H1 (cell line): ENCODE measurements at regions not wholly inside any gene's neighbourhood (a gene's known extent, or its start where the extent isn't known, plus 50 kb on each side); places are given as distances from the start of the nearest gene placed in this dataset.

Experiments used
- BCL11A ChIP-seq, 2 experiments: IDR thresholded peaks; one replicate each; pipeline ENCODE4 v1.6.1; 2011; ENCODE audit warnings: low read depth in 2 of 2, low read length in 2 of 2, mild to moderate bottlenecking in 2 of 2
- BRCA1 ChIP-seq: IDR thresholded peaks from 2 replicates; pipeline ENCODE4 v1.6.1; 2012; ENCODE audit warnings: low read depth, low read length, improper control_type of control experiment
- CHD7 ChIP-seq: fragments of 300-600 bp; sonication (generic); IDR thresholded peaks from 2 replicates; pipeline ENCODE4 v1.7.1; 2012; ENCODE audit warnings: low read length, moderate library complexity, mild to moderate bottlenecking, inconsistent platforms; ENCODE audit not compliant: insufficient replicate concordance
- EGR1 ChIP-seq: IDR thresholded peaks from 2 replicates; pipeline ENCODE4 v1.6.1; 2011; ENCODE audit warnings: low read depth, low read length, borderline replicate concordance

- TF ChIP-seq CHD7 (no peak), BCL11A (IDR thresholded peaks at IDR 0.05; ENCODE audit: low read depth in 2 of 2, low read length in 2 of 2) (no peak), BRCA1 (no peak), EGR1 (no peak)
Measured at GRCh38 chr15:36059596-36059995, 513.6 kb upstream of the DPH6 start (continued).
